Activated T-cell treated with anti-CD3 and anti-CD28 coated beads, Interleukin-2, amount 50 U/mL, for 72 hours (primary cell): ENCODE measurements at regions not wholly inside any gene's neighbourhood (a gene's known extent, or its start where the extent isn't known, plus 50 kb on each side); places are given as distances from the start of the nearest gene placed in this dataset.

Experiments used
- ATAC-seq, 2 donors: fragments of 150-1000 bp; cut with Tn5 transposase; replicated peaks in 1 of 2; 2 replicates each; pipeline ENCODE4 v1.10.0; 2021; ENCODE audit warnings: moderate library complexity in 2 of 2, mild to moderate bottlenecking in 1 of 2
- DNase-seq, 2 donors: peaks; one replicate each; pipeline ENCODE4 v3.0.0; 2021 to 2022; ENCODE audit warnings: mixed read lengths in 1 of 2
- H3K27ac Mint-ChIP-seq: one replicate; pipeline ENCODE4 v1.8.0; 2022; ENCODE audit warnings: mild to moderate bottlenecking, moderate library complexity, mixed read lengths
- H3K27me3 Mint-ChIP-seq: one replicate; pipeline ENCODE4 v1.8.0; 2022; ENCODE audit warnings: low read depth, mixed read lengths
- H3K36me3 Mint-ChIP-seq, 2 donors: one replicate each; pipeline ENCODE4 v1.8.0; 2022; ENCODE audit warnings: mixed read lengths in 2 of 2, mild to moderate bottlenecking in 1 of 2; ENCODE audit not compliant: insufficient read depth in 2 of 2
- H3K4me1 Mint-ChIP-seq: one replicate; pipeline ENCODE4 v1.8.0; 2022; ENCODE audit warnings: low read depth, mixed read lengths
- H3K4me3 Mint-ChIP-seq, 2 donors: one replicate each; pipeline ENCODE4 v1.8.0; 2022; ENCODE audit warnings: mild to moderate bottlenecking in 2 of 2, mixed read lengths in 2 of 2, moderate library complexity in 2 of 2
- H3K9me3 Mint-ChIP-seq, 2 donors: one replicate each; pipeline ENCODE4 v1.8.0; 2022; ENCODE audit warnings: mixed read lengths in 2 of 2

- no peak for DNase-seq
- Mint-ChIP-seq H3K36me3 (no peaks in the 10 kb centered on the region), H3K9me3 (peaks cover 0 to 1% of the 10 kb centered on the region in 2 donors), H3K27me3 (peaks cover 14% of the 10 kb centered on the region), H3K4me3 (no peak overlapping the region), H3K4me1 (no peaks in the 10 kb centered on the region), H3K27ac (no peak overlapping the region)
- ATAC-seq = no peak
These were observed 178.6 kb downstream of the CXCL12 start for GRCh38 chr10:44206127-44206818.

DNA sequence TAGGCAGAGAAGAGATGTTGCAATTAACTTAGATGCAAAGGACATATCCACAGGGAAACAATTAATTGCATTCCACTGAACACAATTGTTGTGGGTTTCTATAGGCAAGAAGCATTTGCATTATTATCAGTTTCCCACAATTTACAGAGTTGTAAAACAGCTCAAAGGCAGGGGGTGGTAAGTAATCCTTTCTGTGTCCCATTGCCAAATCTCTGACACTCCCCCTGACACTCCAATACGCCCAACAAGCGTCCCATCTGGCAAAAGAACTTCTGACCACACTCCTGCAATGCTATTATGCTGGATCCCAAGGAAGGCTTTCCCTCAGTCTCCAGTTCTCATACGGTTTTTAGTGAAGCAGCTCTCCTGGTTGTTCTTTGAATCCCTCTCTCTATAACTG lies 179.8 kb downstream of the CXCL12 start:
- Mint-ChIP-seq H3K4me1 (no peaks in the 10 kb centered on the region), H3K27ac (no peak overlapping the region), H3K9me3 (peaks cover 1% of the 10 kb centered on the region in 2 donors), H3K27me3 (peaks cover 10% of the 10 kb centered on the region), H3K4me3 (no peak overlapping the region), H3K36me3 (no peaks in the 10 kb centered on the region)
- no peak for DNase-seq
- no peak for ATAC-seq

DNA sequence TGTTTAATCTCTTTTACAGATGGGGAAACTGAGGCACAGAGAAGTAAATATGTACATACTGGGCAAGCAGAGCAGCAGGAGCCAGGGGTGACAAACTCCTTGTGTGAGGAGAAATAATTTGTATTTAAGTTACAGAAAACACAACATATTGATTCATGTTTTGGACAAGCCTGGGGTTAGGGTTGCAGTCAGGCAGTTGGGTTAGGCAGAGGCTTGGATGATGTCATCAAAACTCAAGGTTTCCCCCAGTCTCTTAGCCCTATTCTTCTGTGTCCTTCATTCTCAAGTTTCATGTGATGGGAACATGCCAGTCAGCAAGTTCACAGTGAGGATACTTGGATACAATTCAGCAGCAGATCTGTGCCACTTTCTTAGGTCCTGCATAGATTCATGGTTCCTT lies 181.4 kb downstream of the CXCL12 start:
- Mint-ChIP-seq H3K4me1 (no peaks in the 10 kb centered on the region), H3K36me3 (no peaks in the 10 kb centered on the region), H3K9me3 (peaks cover 1% of the 10 kb centered on the region in 2 donors), H3K27me3 (no peaks in the 10 kb centered on the region), H3K27ac (no peak overlapping the region), H3K4me3 (no peak overlapping the region)
- ATAC-seq (no peak), DNase-seq (no peak)

DNA sequence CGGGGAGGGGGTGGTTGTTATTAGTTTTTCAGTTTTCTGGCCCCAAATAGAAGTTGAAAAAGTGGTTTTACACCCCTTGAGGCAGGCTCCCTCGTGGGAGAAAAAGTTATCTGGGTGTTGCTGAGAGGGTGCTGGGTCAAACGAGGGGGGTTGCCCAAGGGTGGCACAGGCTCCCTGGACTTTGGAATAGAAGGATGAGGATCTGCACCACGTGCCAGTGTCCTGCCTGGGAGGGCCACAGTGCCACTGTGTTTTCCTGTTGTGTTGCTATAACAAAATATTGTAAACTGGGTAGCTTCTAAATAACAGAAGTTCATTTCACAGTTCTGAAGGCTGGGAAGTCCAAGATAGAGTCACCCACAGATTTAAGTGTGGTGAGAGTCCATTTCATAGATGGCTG lies 181.9 kb downstream of the CXCL12 start:
- Mint-ChIP-seq H3K4me1 (no peaks in the 10 kb centered on the region), H3K36me3 (no peaks in the 10 kb centered on the region)

GRCh38 chr10:44201656-44202055 lies 183.2 kb downstream of the CXCL12 start:
- H3K36me3 Mint-ChIP-seq = no peaks in the 10 kb centered on the region
- no peak for ATAC-seq
- no peak for DNase-seq
- H3K9me3 Mint-ChIP-seq = peaks cover 1% of the 10 kb centered on the region in 2 donors
- no peaks in the 10 kb centered on the region for H3K27me3 Mint-ChIP-seq
- H3K4me3 Mint-ChIP-seq = no peak overlapping the region
- H3K27ac Mint-ChIP-seq = no peak overlapping the region
- no peaks in the 10 kb centered on the region for H3K4me1 Mint-ChIP-seq

More for the DNA sequence above, 181.9 kb downstream of the CXCL12 start:
- no peak for ATAC-seq
- H3K27ac Mint-ChIP-seq = no peak overlapping the region
- peaks cover 1% of the 10 kb centered on the region in 2 donors for H3K9me3 Mint-ChIP-seq
- H3K27me3 Mint-ChIP-seq = no peaks in the 10 kb centered on the region
- DNase-seq = no peak
- no peak overlapping the region for H3K4me3 Mint-ChIP-seq

DNA sequence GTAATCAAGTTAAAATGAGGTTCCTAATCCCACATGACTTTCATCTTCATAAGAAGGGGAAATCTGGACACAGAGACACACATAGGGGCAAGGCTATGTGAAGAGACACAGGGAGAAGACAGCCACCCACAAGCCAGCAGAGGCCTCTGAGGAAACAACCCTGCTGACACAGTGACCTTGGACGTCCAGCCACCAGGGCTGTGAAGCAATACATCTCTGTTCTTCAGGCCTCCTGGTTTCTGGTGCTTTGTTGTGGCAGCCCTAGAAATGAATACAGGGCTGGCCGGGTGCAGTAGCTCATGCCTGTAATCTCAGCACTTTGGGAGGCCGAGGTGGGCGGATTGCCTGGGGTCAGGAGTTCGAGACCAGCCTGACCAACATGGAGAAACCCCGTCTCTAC lies 183.9 kb downstream of the CXCL12 start:
- no peaks in the 10 kb centered on the region for H3K4me1 Mint-ChIP-seq
- ATAC-seq (no peak), DNase-seq (no peak)
- no peaks in the 10 kb centered on the region for H3K27me3 Mint-ChIP-seq
- H3K9me3 Mint-ChIP-seq = peaks cover 1% of the 10 kb centered on the region in 2 donors
- H3K4me3 Mint-ChIP-seq = no peak overlapping the region
- no peaks in the 10 kb centered on the region for H3K36me3 Mint-ChIP-seq
- no peak overlapping the region for H3K27ac Mint-ChIP-seq

GRCh38 chr10:44199991-44200655 lies 184.8 kb downstream of the CXCL12 start:
- Mint-ChIP-seq H3K27ac (no peak overlapping the region), H3K4me3 (no peak overlapping the region), H3K4me1 (no peaks in the 10 kb centered on the region), H3K36me3 (no peaks in the 10 kb centered on the region), H3K27me3 (no peaks in the 10 kb centered on the region), H3K9me3 (peaks cover 1% of the 10 kb centered on the region in 2 donors)
- DNase-seq = no peak
- no peak for ATAC-seq

DNA sequence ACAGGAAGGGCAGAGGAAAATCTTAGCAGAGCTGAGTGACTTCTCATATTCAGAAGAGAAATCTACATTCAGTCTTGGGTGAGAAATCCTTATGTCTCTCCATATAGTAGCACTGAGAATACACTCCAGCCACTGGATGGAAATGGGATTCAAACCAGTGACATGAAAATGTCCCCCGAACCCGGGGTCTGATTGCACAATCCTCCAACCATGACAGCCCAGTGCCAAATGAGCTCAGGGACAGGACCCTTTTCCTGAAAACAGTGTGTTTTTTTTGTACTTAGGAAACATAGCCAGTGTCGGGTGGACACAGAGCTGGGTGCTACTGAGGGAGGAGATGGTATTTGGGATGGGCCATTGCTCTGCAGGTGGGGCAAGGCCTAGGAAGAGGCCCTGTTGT lies 185.6 kb downstream of the CXCL12 start:
- ATAC-seq = no peak
- no peak overlapping the region for H3K27ac Mint-ChIP-seq

DNA sequence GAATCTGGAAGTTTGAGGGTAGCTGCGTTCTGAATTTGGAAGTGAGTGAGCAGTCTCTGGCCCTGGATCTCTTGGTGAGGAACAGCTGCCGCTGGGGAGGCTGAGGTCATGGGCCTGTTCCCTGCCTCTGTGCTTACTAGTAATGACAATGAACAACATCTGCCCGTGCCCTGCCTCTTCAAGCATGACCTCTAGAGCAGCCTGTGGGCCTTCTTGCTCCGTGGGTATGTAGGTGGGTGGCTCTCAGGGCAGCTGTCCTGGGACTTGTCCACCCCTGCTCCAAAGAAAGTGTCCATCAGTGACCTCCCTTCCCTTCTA lies 186.2 kb downstream of the CXCL12 start:
- no peak overlapping the region for H3K4me3 Mint-ChIP-seq
- H3K27ac Mint-ChIP-seq = no peak overlapping the region
- no peak for ATAC-seq
- peaks cover 1% of the 10 kb centered on the region in 2 donors for H3K9me3 Mint-ChIP-seq
- H3K27me3 Mint-ChIP-seq = no peaks in the 10 kb centered on the region
- no peaks in the 10 kb centered on the region for H3K36me3 Mint-ChIP-seq
- H3K4me1 Mint-ChIP-seq = no peaks in the 10 kb centered on the region
- DNase-seq = no peak

More for the DNA sequence above, 185.6 kb downstream of the CXCL12 start:
- H3K27me3 Mint-ChIP-seq = no peaks in the 10 kb centered on the region
- DNase-seq = no peak
- peaks cover 1% of the 10 kb centered on the region in 2 donors for H3K9me3 Mint-ChIP-seq
- no peak overlapping the region for H3K4me3 Mint-ChIP-seq
- H3K4me1 Mint-ChIP-seq = no peaks in the 10 kb centered on the region
- H3K36me3 Mint-ChIP-seq = no peaks in the 10 kb centered on the region

- Mint-ChIP-seq H3K4me3 (no peak overlapping the region), H3K4me1 (no peaks in the 10 kb centered on the region), H3K27me3 (no peaks in the 10 kb centered on the region), H3K27ac (no peak overlapping the region), H3K36me3 (no peaks in the 10 kb centered on the region), H3K9me3 (peaks cover 1% of the 10 kb centered on the region in 2 donors)
- no peak for DNase-seq
- no peak for ATAC-seq
These were observed 186.7 kb downstream of the CXCL12 start for GRCh38 chr10:44198096-44198779.

DNA sequence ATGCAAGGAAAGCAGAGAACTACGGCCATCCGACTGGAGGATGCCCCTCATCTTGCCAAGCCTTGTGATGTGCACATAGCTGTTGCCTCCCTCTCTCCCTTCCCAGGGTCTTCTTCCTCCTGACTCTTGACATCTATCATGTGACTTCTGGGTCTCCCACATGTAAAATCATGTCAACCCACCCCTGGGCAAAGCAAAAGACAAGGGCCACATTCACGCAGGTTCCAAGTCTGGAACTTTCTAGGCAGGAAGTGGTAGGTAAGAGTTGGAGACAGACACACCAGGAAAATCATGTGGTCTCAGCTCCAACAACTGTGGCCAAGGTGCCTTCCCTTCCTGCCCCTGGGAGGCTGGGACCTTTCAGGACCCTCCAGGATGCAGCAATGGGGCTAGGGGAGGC lies 187.3 kb downstream of the CXCL12 start:
- no peaks in the 10 kb centered on the region for H3K27me3 Mint-ChIP-seq
- peaks cover 1% of the 10 kb centered on the region in 2 donors for H3K9me3 Mint-ChIP-seq

GRCh38 chr10:44196336-44196735 lies 188.6 kb downstream of the CXCL12 start:
- Mint-ChIP-seq H3K27ac (no peak overlapping the region), H3K27me3 (no peaks in the 10 kb centered on the region), H3K4me3 (no peak overlapping the region), H3K9me3 (peaks cover 0 to 1% of the 10 kb centered on the region in 2 donors), H3K4me1 (no peaks in the 10 kb centered on the region), H3K36me3 (no peaks in the 10 kb centered on the region)
- ATAC-seq (no peak), DNase-seq (no peak)

More for the DNA sequence above, 187.3 kb downstream of the CXCL12 start:
- Mint-ChIP-seq H3K36me3 (no peaks in the 10 kb centered on the region), H3K4me3 (no peak overlapping the region), H3K27ac (no peak overlapping the region), H3K4me1 (no peaks in the 10 kb centered on the region)
- ATAC-seq (no peak), DNase-seq (no peak)

GRCh38 chr10:44196008-44196320 lies 188.9 kb downstream of the CXCL12 start:
- Mint-ChIP-seq H3K4me3 (no peak overlapping the region), H3K27me3 (no peaks in the 10 kb centered on the region), H3K27ac (no peak overlapping the region), H3K36me3 (no peaks in the 10 kb centered on the region), H3K4me1 (no peaks in the 10 kb centered on the region), H3K9me3 (peaks cover 0 to 1% of the 10 kb centered on the region in 2 donors)
- DNase-seq (no peak), ATAC-seq (no peak)
